NCI-H774 (cell line): ENCODE measurements at regions not wholly inside any gene's neighbourhood (a gene's known extent, or its start where the extent isn't known, plus 50 kb on each side); places are given as distances from the start of the nearest gene placed in this dataset.
"Not testable (repeated sequence)": the region's sequence is repeated elsewhere in the genome, so short reads cannot be mapped to it uniquely, and the experiment has no call there.

Experiments
- DNase-seq: peaks from one replicate; lab custom pipeline; 2025; lab: John Stamatoyannopoulos, UW

GRCh38 chr2:71922499-71923142, 225.0 kb downstream of the CYP26B1 start:
- no peak for DNase-seq

- DNase-seq: no peak
These were observed 225.6 kb downstream of the CYP26B1 start for GRCh38 chr2:71922091-71922490.

- not testable (repeated sequence) for DNase-seq
These were observed 226.8 kb downstream of the CYP26B1 start for GRCh38 chr2:71920819-71921218.

- DNase-seq: no peak
These were observed 228.0 kb downstream of the CYP26B1 start for GRCh38 chr2:71919708-71920107.

- DNase-seq: no peak
These were observed 237.4 kb downstream of the CYP26B1 start for GRCh38 chr2:71910277-71910676.

- no peak for DNase-seq
These were observed 238.9 kb downstream of the CYP26B1 start for GRCh38 chr2:71908798-71909197.

GRCh38 chr2:71907503-71907902, 240.2 kb downstream of the CYP26B1 start:
- no peak for DNase-seq

GRCh38 chr2:71906357-71906973, 241.2 kb downstream of the CYP26B1 start:
- DNase-seq: no peak

- no peak for DNase-seq
These were observed 242.5 kb downstream of the CYP26B1 start for GRCh38 chr2:71905205-71905604.

GRCh38 chr2:71903841-71904240, 243.8 kb downstream of the CYP26B1 start:
- DNase-seq: no peak

- DNase-seq: no peak
These were observed 246.2 kb downstream of the CYP26B1 start for GRCh38 chr2:71901466-71901865.

GRCh38 chr2:71898851-71899681, 248.6 kb downstream of the CYP26B1 start:
- no peak for DNase-seq

GRCh38 chr2:71898375-71898774, 249.3 kb downstream of the CYP26B1 start:
- no peak for DNase-seq

GRCh38 chr2:71897836-71898235, 249.8 kb downstream of the CYP26B1 start:
- DNase-seq: no peak

- DNase-seq: no peak
These were observed 250.6 kb downstream of the CYP26B1 start for GRCh38 chr2:71897137-71897480.

GRCh38 chr2:71896385-71897136, 251.1 kb downstream of the CYP26B1 start:
- no peak for DNase-seq

GRCh38 chr2:71895320-71896161, 252.1 kb downstream of the CYP26B1 start:
- no peak for DNase-seq

- no peak for DNase-seq
These were observed 253.4 kb downstream of the CYP26B1 start for GRCh38 chr2:71894261-71894660.

GRCh38 chr2:71893646-71894045, 254.0 kb downstream of the CYP26B1 start:
- DNase-seq: no peak

GRCh38 chr2:71892896-71893295, 254.8 kb downstream of the CYP26B1 start:
- DNase-seq: no peak

GRCh38 chr2:71892423-71892730, 255.3 kb downstream of the CYP26B1 start:
- DNase-seq: no peak
